A673 (cell line): ENCODE measurements at regions not wholly inside any gene's neighbourhood (a gene's known extent, or its start where the extent isn't known, plus 50 kb on each side); places are given as distances from the start of the nearest gene placed in this dataset.

ENCODE experiments used
- CTCF ChIP-seq: fragments of 300-800, 200-600 bp; sonication (generic); conservative IDR thresholded peaks from 2 replicates; pipeline ENCODE4 v1.5.1; 2017; ENCODE audit warnings: low read depth, mild to moderate bottlenecking, antibody characterized with exemption, low read length, moderate library complexity, mixed read lengths
- EZH2 ChIP-seq: fragments of 200-600 bp; sonication (generic); IDR thresholded peaks from 2 replicates; pipeline ENCODE4 v1.6.1; 2017; ENCODE audit warnings: borderline replicate concordance, low read depth, mild to moderate bottlenecking, mixed read lengths, antibody characterized with exemption, low read length; ENCODE audit not compliant: poor library complexity, severe bottlenecking

- TF ChIP-seq CTCF (no peak), EZH2 (no peak)
Measured at GRCh38 chr17:68768804-68769203, 167.6 kb upstream of the FAM20A start.
